Coronary artery (tissue), 2 donors: ENCODE measurements at regions not wholly inside any gene's neighbourhood (a gene's known extent, or its start where the extent isn't known, plus 50 kb on each side); places are given as distances from the start of the nearest gene placed in this dataset.
"Not testable (repeated sequence)": the region's sequence is repeated elsewhere in the genome, so short reads cannot be mapped to it uniquely, and the experiment has no call there.

Experiments
- DNase-seq: peaks from one replicate; pipeline ENCODE4 v3.0.0-alpha.2; 2017; ENCODE audit warnings: low spot score
- H3K27ac ChIP-seq, 2 donors: fragments of 200-600 bp; sonication (generic); one replicate each; pipeline ENCODE4 v1.5.1; 2016 to 2019
- H3K4me3 ChIP-seq: fragments of 200-600 bp; sonication (generic); 2 replicates; pipeline ENCODE4 v1.5.1; 2016; ENCODE audit warnings: mild to moderate bottlenecking, moderate library complexity
- TF ChIP-seq, protein P1 (sequence below): fragments of 200-600 bp; sonication (generic); IDR thresholded peaks from one replicate; pipeline ENCODE4 v1.5.1; 2019; ENCODE audit warnings: antibody characterized with exemption

DNA sequence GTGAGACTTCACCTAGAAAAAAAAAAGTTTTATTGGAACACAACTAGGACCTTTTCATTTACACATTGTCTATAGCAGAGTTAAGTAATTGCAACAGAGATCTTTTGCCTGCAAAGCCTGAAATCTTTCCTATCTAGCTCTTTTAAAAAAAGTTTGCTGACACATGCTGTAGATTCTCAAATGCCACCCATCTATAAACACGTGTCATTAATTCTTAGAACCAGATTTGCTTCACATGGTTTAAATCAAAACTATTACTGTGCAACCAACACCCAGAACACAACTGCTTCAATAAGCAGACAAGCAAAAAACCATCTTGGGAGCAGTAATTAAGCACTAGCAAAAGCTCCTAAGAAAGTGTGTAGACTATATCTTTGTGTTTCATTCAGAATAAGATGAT lies 55.0 kb downstream of the OXSM start:
- Histone ChIP-seq H3K4me3 (no peak overlapping the region), H3K27ac (no peak overlapping the region)
- TF ChIP-seq, protein P1, sequence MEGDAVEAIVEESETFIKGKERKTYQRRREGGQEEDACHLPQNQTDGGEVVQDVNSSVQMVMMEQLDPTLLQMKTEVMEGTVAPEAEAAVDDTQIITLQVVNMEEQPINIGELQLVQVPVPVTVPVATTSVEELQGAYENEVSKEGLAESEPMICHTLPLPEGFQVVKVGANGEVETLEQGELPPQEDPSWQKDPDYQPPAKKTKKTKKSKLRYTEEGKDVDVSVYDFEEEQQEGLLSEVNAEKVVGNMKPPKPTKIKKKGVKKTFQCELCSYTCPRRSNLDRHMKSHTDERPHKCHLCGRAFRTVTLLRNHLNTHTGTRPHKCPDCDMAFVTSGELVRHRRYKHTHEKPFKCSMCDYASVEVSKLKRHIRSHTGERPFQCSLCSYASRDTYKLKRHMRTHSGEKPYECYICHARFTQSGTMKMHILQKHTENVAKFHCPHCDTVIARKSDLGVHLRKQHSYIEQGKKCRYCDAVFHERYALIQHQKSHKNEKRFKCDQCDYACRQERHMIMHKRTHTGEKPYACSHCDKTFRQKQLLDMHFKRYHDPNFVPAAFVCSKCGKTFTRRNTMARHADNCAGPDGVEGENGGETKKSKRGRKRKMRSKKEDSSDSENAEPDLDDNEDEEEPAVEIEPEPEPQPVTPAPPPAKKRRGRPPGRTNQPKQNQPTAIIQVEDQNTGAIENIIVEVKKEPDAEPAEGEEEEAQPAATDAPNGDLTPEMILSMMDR: no peak
- no peak for DNase-seq

GRCh38 chr3:25846282-25846681 lies 56.4 kb downstream of the OXSM start:
- TF ChIP-seq, protein P1: no peak

DNA sequence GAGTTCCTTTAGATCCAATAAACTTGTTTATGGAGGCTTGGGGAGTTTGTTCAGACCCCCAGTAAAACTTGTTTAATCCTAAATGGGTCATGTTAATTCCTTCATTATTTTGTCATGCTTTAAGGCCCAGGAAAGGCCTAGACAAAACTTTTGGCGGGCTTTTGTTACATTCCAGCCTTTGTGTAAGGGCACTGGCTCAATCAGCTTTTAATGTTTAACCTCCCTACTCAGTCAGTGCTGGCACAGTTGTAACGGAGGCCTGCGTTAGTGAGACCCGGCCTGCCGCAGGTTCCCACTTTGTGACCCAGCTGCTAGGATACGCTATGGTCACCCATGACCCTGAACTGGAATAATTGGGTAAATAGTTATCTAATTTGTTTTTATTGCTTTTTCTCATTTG lies 59.2 kb downstream of the OXSM start:
- H3K4me3 ChIP-seq: no peak overlapping the region
- TF ChIP-seq, protein P1: no peak
- no peak overlapping the region for H3K27ac ChIP-seq
- no peak for DNase-seq

More at GRCh38 chr3:25846282-25846681, 56.4 kb downstream of the OXSM start:
- DNase-seq: no peak
- Histone ChIP-seq H3K4me3 (no peak overlapping the region), H3K27ac (no peak overlapping the region)

DNA sequence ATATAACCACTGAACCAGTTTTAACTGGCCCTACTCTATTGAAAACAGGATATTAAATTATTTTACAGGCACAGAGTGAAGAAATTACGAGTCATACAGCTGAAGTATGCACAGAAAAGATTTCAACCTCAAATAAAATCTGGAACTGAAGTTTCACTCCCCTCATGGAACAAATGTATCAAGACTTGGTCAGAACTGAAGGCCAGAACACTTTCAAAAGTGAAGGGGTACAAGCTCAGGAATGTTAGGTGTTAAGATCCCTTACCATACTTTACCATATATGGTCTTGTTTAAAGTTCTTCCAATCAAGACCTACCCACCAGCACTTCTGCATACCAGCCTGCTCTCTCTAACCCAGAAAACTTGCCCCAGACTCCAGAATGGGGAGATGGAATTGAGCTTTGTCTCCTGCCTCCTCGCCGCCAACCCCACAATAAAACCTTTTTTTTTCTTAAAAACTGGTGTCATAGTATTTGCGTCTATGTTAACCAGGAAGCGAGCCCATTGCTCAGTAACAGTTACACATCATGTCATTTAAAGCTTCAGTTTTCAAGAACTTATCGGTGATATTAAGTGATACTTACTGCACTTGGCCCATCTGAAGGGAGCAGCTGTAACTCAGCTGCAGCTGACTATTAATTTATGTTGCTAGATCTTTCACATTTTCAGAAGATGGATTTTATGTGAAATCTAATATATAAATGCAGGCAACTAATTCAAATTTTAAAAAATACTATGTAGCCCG lies 59.9 kb downstream of the OXSM start:
- no peak overlapping the region for H3K27ac ChIP-seq
- TF ChIP-seq, protein P1: no peak
- H3K4me3 ChIP-seq: no peak overlapping the region
- DNase-seq: no peak

GRCh38 chr3:25851693-25852259 lies 61.9 kb downstream of the OXSM start:
- not testable (repeated sequence) for DNase-seq, H3K27ac ChIP-seq, H3K4me3 ChIP-seq

- DNase-seq: no peak
- H3K27ac ChIP-seq: no peak overlapping the region
- TF ChIP-seq, protein P1: no peak
- H3K4me3 ChIP-seq: no peak overlapping the region
Observed at GRCh38 chr3:25854214-25854613, 64.3 kb downstream of the OXSM start.

GRCh38 chr3:25854635-25855034 lies 64.7 kb downstream of the OXSM start:
- TF ChIP-seq, protein P1: no peak
- Histone ChIP-seq H3K4me3 (no peak overlapping the region), H3K27ac (no peak overlapping the region)
- DNase-seq: no peak
